Mucosa of rectum (tissue), 2 donors: ENCODE measurements at regions not wholly inside any gene's neighbourhood (a gene's known extent, or its start where the extent isn't known, plus 50 kb on each side); places are given as distances from the start of the nearest gene placed in this dataset.

Experiments
- H3K27ac ChIP-seq, 2 donors: one replicate each; pipeline ENCODE4 v1.7.0; 2013; ENCODE audit warnings: inconsistent platforms in 2 of 2, low read depth in 2 of 2, low read length in 2 of 2
- H3K27me3 ChIP-seq, 2 donors: one replicate each; pipeline ENCODE4 v1.7.0; 2013; ENCODE audit warnings: low read length in 2 of 2; ENCODE audit not compliant: control insufficient read depth in 2 of 2, insufficient read depth in 2 of 2
- H3K36me3 ChIP-seq, 2 donors: one replicate each; pipeline ENCODE4 v1.7.0; 2013; ENCODE audit warnings: low read length in 2 of 2; ENCODE audit not compliant: control insufficient read depth in 2 of 2, insufficient read depth in 2 of 2
- H3K4me1 ChIP-seq, 2 donors: one replicate each; pipeline ENCODE4 v1.7.0; 2013; ENCODE audit warnings: low read length in 2 of 2, mild to moderate bottlenecking in 1 of 2; ENCODE audit not compliant: control insufficient read depth in 2 of 2, insufficient read depth in 2 of 2
- H3K4me3 ChIP-seq, 2 donors: one replicate each; pipeline ENCODE4 v1.7.0; 2013; ENCODE audit warnings: low read length in 2 of 2
- H3K9ac ChIP-seq, 2 donors: one replicate each; pipeline ENCODE4 v1.7.0; 2013; ENCODE audit warnings: low read length in 2 of 2, low read depth in 1 of 2, mild to moderate bottlenecking in 1 of 2
- H3K9me3 ChIP-seq, 2 donors: one replicate each; pipeline ENCODE4 v1.7.0; 2013; ENCODE audit warnings: low read length in 2 of 2; ENCODE audit not compliant: control insufficient read depth in 2 of 2
- donor health status: healthy.
- donor health status: Normal muscosa, but diverticular disease.

- no peak overlapping the region for H3K4me3 ChIP-seq
- H3K27me3 ChIP-seq: no peaks in the 10 kb centered on the region
- H3K9ac ChIP-seq: no peak overlapping the region
- no peaks in the 10 kb centered on the region for H3K9me3 ChIP-seq
- no peaks in the 10 kb centered on the region for H3K36me3 ChIP-seq
- no peaks in the 10 kb centered on the region for H3K4me1 ChIP-seq
- H3K27ac ChIP-seq: no peak overlapping the region
Measured at GRCh38 chr16:65790768-65791167, 575.7 kb upstream of the CDH5 start.

- Histone ChIP-seq H3K27ac (no peak overlapping the region), H3K9me3 (no peaks in the 10 kb centered on the region), H3K9ac (no peak overlapping the region), H3K4me1 (no peaks in the 10 kb centered on the region), H3K27me3 (no peaks in the 10 kb centered on the region), H3K4me3 (no peak overlapping the region), H3K36me3 (no peaks in the 10 kb centered on the region)
Measured at GRCh38 chr16:65789161-65789945, 577.1 kb upstream of the CDH5 start.

DNA sequence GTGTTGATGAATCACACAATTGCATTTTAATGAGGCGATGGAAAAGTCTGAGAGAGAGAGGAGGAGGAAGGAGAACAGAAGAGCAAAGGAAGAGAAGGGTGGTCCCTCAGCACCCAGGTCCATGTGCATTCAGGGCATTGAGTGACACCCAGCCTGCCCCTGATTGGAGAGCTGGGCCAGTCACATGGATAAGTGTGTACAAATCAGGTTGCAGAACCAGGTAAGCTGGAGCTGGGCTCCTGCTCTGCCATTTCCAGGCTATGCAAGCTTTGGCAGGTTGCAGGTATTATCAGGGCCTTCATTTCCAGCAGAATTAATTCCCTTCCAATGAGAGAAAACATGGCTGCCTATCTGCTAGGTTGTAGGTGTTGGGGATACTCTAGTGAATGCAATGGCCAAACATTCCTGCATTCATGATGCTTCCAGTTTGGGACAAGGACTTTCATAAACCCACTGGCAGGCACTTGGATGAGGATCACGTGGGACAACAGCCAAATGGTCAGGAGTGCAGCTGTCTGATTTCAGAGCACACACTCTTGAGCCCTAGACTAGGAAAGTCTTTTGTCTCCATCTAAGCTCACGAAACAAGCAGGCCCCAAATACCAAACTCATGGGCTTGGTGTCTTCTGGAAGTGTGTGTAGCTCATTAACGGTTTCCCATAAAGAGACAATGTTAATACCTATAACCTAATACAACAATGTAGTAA lies 577.9 kb upstream of the CDH5 start:
- no peak overlapping the region for H3K9ac ChIP-seq
- H3K27ac ChIP-seq: no peak overlapping the region
- H3K4me3 ChIP-seq: no peak overlapping the region
- no peaks in the 10 kb centered on the region for H3K27me3 ChIP-seq
- no peaks in the 10 kb centered on the region for H3K4me1 ChIP-seq
- no peaks in the 10 kb centered on the region for H3K36me3 ChIP-seq
- no peaks in the 10 kb centered on the region for H3K9me3 ChIP-seq

DNA sequence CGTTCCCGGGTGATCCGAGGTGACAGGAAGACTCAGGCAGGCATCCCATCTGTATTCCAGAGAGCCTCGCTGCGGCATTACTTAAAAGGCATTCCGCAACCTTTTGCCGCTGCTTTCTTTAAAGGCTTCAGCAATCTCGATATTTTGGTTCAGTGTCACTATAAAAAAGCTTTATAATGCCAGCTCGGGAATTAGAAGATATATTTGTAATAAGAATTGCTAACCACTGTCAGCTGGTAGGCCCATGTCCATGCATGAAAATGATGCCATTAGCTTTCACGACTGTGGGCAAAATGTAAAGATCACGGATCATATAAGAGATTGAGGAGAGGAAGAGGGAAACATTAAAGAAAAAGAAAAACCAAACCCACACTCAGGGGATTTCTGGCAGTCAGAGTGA lies 578.6 kb upstream of the CDH5 start:
- Histone ChIP-seq H3K36me3 (no peaks in the 10 kb centered on the region), H3K4me1 (no peaks in the 10 kb centered on the region), H3K4me3 (no peak overlapping the region), H3K27ac (no peak overlapping the region), H3K9ac (no peak overlapping the region), H3K9me3 (no peaks in the 10 kb centered on the region), H3K27me3 (no peaks in the 10 kb centered on the region)

DNA sequence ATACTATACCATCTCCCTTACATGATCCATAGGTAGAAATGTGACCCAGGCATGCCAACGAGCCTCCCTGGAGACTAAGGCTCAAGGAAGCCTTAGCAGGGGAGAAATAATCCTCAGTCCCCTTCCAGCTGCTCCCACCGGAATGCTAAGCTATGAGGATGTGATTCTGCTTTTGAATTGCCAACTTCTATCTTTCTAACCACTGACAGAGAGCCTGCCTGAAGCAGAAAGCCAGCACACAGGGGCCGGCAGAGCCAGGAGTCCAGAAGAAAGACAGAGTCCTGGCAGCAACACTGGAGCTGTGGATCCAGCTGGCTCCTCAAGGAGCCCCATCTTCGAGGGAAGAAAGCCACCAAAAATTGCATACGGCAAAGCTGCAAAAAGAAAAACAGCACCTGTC lies 579.6 kb upstream of the CDH5 start:
- Histone ChIP-seq H3K27me3 (no peaks in the 10 kb centered on the region), H3K4me3 (no peak overlapping the region), H3K9ac (no peak overlapping the region), H3K4me1 (no peaks in the 10 kb centered on the region), H3K9me3 (no peaks in the 10 kb centered on the region), H3K36me3 (no peaks in the 10 kb centered on the region), H3K27ac (no peak overlapping the region)

DNA sequence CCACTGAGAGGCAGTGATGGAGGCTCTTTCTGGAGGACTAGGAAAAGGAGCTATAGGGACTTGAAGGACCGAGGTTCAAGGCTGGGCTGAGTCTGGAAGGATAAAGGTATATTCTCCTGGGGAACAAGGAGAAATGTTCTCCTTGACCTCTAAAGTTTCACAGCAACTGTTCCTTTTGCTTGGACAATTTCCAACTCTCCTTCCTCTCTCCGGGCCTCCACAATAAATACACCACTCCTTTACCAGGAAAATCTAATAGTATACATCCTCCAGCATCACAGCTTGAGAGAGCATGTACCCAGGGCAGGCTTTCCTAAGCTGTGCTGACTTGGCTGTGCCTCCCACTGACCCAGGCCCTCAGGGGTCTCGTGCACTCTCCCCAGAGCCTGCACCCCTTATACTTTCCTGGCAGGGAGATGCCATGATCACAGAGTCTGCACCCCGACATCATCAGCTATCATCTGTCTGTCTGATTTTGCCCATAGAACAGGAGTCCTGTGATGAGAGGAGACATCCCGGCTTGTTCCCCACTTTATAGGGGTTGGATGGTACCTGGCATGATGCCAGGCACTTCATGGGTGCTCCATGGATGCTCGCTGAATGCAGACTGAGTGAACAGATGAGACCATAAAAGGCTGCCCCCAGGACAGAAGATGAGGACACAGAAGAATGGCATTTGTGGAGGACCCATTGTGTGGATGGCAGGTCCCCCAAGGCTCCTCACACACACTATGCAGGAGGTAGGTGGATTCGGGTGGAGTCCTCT lies 582.6 kb upstream of the CDH5 start:
- H3K4me1 ChIP-seq: no peaks in the 10 kb centered on the region
- no peaks in the 10 kb centered on the region for H3K9me3 ChIP-seq
- no peak overlapping the region for H3K4me3 ChIP-seq
- no peaks in the 10 kb centered on the region for H3K27me3 ChIP-seq
- H3K36me3 ChIP-seq: no peaks in the 10 kb centered on the region
- no peak overlapping the region for H3K27ac ChIP-seq
- H3K9ac ChIP-seq: no peak overlapping the region

DNA sequence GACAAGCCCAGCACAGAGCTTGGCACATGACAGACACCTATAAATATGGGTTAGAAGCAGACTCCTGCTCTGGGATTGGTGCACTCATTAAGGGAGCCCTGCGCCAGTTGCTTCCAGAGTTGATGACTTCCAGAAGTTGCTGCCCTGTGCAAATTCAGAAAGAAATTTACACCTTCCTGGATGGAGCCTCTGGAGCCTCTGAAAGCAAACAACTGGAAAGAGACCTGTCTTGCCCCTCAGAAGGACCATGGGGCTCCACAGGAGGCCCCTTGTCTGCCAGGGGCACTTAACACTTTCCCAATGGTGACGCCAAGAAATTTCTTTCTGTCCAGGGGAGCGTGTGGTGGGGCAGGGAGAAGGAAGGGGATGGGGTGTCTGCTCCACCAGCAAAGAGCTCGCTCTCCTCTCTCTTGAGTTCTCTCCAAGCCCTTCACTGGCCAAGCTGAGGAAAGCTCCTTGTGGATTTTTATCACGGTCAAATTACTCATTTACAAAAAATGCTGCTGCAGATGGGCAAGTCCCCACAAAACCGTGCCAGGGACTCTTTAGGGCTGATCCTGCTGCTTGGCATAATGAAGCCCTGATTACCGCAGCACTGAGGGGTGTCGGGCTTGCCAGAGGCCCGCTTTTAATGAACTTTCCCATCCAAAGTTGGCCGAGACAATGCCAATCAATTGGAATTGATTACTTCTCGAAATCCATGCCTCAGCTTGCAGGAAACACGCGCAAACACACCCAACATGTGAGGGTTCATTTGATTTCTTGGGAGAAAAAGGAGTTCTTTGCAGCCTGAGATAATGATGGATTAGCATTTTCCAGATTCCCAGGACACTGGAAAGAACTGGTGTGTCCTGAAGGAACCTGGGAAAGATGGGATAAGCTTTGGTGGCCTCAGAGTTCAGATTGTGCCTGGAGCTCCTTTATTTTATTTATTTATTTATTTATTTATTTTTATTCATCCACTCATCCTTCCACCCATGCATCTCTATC lies 583.6 kb upstream of the CDH5 start:
- Histone ChIP-seq H3K27ac (no peak overlapping the region), H3K36me3 (no peaks in the 10 kb centered on the region), H3K4me1 (no peaks in the 10 kb centered on the region), H3K9ac (no peak overlapping the region), H3K9me3 (no peaks in the 10 kb centered on the region), H3K27me3 (no peaks in the 10 kb centered on the region), H3K4me3 (no peak overlapping the region)

DNA sequence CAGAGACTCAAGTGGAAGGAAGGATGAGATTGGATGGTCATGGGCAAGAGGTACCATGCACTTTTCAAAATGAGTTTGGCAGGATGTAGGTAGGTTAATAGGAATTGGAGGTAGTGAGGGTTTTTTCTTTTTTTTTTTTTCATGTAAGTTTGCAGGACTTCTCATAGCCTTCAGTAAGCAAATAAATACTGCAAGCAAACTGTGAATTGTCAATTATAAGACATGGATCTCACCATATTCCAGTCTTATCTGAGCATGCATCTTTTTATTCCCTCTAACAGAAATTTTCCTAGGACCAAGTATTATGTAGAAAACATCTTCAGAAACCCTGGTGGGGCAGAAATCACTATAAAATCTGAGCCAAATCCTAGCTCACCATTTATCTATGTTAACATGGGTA lies 584.6 kb upstream of the CDH5 start:
- Histone ChIP-seq H3K36me3 (no peaks in the 10 kb centered on the region), H3K4me3 (no peak overlapping the region), H3K9me3 (no peaks in the 10 kb centered on the region), H3K9ac (no peak overlapping the region), H3K4me1 (no peaks in the 10 kb centered on the region), H3K27ac (no peak overlapping the region), H3K27me3 (no peaks in the 10 kb centered on the region)

DNA sequence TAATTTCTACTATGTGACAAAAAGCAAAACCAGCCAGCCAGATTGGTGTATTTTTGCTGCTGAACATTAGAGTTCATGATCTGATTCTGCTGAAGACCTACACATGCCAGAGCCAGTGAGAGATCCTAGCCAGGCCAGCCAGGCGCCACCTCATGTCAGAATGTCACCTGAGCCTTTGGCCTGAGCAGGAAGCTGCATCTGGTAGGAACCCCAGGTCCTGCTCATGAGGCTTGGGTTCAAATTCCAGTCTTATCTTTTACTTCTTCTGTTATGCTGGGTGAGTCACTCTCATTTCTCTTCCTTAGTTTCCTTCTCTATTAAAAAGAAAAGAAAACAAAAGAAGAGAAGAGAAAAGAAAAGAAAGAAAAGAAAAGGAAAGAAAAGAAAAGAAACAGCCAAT lies 585.1 kb upstream of the CDH5 start:
- H3K4me3 ChIP-seq: no peak overlapping the region
- H3K9ac ChIP-seq: no peak overlapping the region
- H3K9me3 ChIP-seq: no peaks in the 10 kb centered on the region
- H3K4me1 ChIP-seq: no peaks in the 10 kb centered on the region
- no peaks in the 10 kb centered on the region for H3K36me3 ChIP-seq
- no peak overlapping the region for H3K27ac ChIP-seq
- no peaks in the 10 kb centered on the region for H3K27me3 ChIP-seq
